Stimulated activated CD4-positive, alpha-beta T cell treated with anti-CD3 and anti-CD28 coated beads, Interleukin-12 subunit alpha, Interleukin-12 subunit beta, amount 100 ng/mL, for 24 hours (primary cell): ENCODE measurements at regions not wholly inside any gene's neighbourhood (a gene's known extent, or its start where the extent isn't known, plus 50 kb on each side); places are given as distances from the start of the nearest gene placed in this dataset.

Experiments used
- DNase-seq, 2 experiments: peaks; one replicate each; pipeline ENCODE4 v3.0.0-alpha.2; 2020; ENCODE audit warnings: low read depth in 2 of 2

DNA sequence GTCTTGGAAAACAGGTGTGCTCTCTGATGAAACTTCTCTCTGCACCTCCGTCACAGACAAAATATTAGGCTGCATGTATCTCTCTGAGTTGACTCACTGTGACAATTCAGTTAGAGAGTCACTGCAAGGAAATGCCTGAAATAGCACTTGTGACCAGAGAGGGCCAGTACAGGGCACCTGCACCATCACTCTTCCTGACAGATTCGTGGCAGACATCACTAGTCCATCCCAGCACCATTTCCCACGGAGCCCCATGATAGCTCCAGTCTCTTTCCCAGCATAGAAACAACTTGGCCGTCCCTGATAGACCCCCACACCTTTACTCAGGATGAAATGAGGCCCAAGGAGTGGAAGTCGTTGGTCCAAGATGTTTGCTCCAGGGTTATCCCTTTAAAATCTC lies 73.3 kb upstream of the ISX start:
- no peak for DNase-seq

DNA sequence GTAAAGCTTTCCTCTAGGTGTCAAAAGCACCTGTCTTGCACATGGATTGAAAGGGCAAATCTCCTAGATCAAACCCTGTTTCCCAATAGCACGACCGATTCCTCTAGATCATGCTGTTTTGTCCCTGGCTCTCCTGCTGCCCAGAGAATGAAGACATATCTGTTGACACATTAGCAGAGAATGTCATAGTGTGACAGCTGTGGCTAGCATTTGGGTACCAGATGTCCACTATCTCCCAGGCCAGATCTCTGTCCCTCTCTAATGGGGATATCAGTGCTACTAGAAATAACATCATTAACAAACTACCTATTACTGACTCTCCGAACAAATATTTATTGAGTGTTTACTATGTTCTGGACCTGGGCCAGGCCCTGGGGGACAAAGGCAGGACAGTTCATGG lies 72.4 kb upstream of the ISX start:
- DNase-seq, result no peak

DNA sequence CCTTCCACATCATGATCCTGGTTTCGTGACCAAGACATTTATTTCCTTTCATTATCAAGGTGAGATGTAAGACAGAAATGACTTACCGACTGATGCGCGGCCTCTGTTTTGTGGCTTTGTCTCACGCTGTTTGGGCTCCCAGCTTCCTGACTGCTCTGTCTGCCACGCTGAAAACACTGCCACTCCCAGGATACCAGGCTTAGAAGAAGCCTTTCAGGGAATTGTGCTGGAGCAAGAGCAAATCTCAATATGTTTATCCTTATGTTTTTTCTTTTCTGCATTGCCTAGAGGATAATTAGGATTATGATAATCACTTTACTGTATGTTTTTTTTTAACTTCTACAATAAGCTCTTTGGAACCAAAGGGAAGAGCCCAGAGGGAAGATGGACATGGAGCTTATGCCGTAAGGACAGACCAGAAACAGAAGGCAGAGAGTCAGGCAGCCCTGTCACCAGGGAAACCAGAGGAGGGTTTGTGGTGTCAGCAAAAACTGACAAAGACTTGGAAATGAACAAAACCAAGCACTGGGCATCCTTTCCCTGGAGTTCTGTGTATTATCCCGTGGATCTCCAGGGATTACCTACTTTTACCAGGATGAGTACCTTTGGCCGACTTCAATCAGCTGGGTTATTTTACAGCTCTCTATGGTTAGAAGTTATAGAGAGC lies 68.2 kb upstream of the ISX start:
- no peak for DNase-seq

GRCh38 chr22:34998921-34999320 lies 67.0 kb upstream of the ISX start:
- DNase-seq, result no peak

GRCh38 chr22:35008213-35008612 lies 57.7 kb upstream of the ISX start:
- no peak for DNase-seq

DNA sequence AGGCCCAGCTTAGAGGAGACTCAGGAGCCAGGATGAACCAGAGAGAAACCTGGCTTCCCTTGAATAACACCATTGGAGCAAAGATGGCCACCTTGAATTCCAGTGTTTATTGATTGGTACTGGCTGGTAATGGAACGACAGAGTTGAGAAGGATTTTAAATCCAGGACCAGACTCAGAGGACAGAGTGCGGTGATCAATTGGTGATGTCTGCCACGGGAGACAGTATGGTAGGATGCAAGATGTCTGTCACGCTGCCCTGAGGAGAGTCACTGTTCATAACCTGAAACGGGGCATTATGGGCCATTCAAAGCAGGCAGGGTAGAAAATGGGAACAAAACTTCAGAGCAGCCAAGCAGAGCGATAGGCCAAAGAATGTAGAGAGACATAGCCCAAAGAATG lies 55.4 kb upstream of the ISX start:
- no peak for DNase-seq

- no peak for DNase-seq
Measured at GRCh38 chr22:35014812-35015211, 51.1 kb upstream of the ISX start.
